ENCODE measurements at regions not wholly inside any gene's neighbourhood (a gene's known extent, or its start where the extent isn't known, plus 50 kb on each side); places are given as distances from the start of the nearest gene placed in this dataset.

- TF ChIP-seq CTCF (IDR thresholded peaks at IDR 0.05 in 4 of 5, conservative IDR thresholded peaks at IDR 0.05 in 1 of 5): no peak
- TF ChIP-seq POLR2A (IDR thresholded peaks at IDR 0.05): no peak
Measured at GRCh38 chr9:84617411-84618029, 52.0 kb upstream of the NTRK2 start.
